Liver (tissue), 3 donors: ENCODE measurements at regions not wholly inside any gene's neighbourhood (a gene's known extent, or its start where the extent isn't known, plus 50 kb on each side); places are given as distances from the start of the nearest gene placed in this dataset.

Source experiments
- HNF4G ChIP-seq: IDR thresholded peaks from 2 replicates; pipeline ENCODE4 v1.6.1; 2016; ENCODE audit warnings: antibody characterized with exemption
- RAD21 ChIP-seq, 2 donors: IDR thresholded peaks; 2 replicates each; pipeline ENCODE4 v1.6.1; 2016; ENCODE audit warnings: antibody characterized with exemption in 2 of 2, mild to moderate bottlenecking in 2 of 2
- RXRA ChIP-seq, 2 donors: IDR thresholded peaks; 2 replicates each; pipeline ENCODE4 v1.6.1; 2017 to 2018; ENCODE audit warnings: antibody characterized with exemption in 2 of 2, mild to moderate bottlenecking in 1 of 2
- TAF1 ChIP-seq: conservative IDR thresholded peaks from 2 replicates; pipeline ENCODE4 v1.6.1; 2016; ENCODE audit warnings: antibody characterized with exemption, mild to moderate bottlenecking
- TF ChIP-seq, protein P1 (sequence below): fragments of 150-350 bp; IDR thresholded peaks from 2 replicates; pipeline ENCODE4 v1.5.1; 2017; ENCODE audit warnings: improper control_type of control experiment, low read depth, low read length; ENCODE audit not compliant: missing input control
- TF ChIP-seq, protein P2 (sequence below): IDR thresholded peaks from 2 replicates; pipeline ENCODE4 v1.6.1; 2016; ENCODE audit warnings: antibody characterized with exemption
- TF ChIP-seq, protein P3 (sequence below): IDR thresholded peaks from 2 replicates; pipeline ENCODE4 v1.6.1; 2016; ENCODE audit warnings: antibody characterized with exemption
- TF ChIP-seq, protein P4 (sequence below): IDR thresholded peaks from 2 replicates; pipeline ENCODE4 v1.6.1; 2016; ENCODE audit warnings: antibody characterized with exemption, mild to moderate bottlenecking
- TF ChIP-seq, protein P5 (sequence below): IDR thresholded peaks from 2 replicates; pipeline ENCODE4 v1.6.1; 2016; ENCODE audit warnings: antibody characterized with exemption
- donor health status: healthy.
- donor health status: healthy.

DNA sequence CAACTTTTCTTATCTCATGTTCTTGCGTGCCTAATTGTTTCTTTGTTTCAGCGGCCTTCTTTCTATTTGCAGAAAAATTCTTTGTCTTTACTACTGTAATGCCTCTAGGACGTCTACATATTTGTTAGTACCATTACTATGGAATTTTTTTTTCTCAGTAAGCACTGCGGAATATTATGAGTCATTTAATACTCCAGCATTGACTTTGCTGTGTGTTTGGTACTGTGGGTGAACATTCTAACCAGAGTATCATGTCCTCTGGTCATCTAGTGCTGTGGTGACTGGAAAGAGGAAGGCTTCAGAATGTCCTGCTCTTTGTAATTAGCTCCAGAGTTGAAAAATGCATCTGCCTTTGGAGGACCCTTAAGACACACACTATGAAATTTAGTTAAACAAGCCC, 58.5 kb upstream of the FERD3L start:
- no peak for TF ChIP-seq TAF1
- TF ChIP-seq, protein P1, sequence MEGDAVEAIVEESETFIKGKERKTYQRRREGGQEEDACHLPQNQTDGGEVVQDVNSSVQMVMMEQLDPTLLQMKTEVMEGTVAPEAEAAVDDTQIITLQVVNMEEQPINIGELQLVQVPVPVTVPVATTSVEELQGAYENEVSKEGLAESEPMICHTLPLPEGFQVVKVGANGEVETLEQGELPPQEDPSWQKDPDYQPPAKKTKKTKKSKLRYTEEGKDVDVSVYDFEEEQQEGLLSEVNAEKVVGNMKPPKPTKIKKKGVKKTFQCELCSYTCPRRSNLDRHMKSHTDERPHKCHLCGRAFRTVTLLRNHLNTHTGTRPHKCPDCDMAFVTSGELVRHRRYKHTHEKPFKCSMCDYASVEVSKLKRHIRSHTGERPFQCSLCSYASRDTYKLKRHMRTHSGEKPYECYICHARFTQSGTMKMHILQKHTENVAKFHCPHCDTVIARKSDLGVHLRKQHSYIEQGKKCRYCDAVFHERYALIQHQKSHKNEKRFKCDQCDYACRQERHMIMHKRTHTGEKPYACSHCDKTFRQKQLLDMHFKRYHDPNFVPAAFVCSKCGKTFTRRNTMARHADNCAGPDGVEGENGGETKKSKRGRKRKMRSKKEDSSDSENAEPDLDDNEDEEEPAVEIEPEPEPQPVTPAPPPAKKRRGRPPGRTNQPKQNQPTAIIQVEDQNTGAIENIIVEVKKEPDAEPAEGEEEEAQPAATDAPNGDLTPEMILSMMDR, result no peak
- TF ChIP-seq, protein P2, sequence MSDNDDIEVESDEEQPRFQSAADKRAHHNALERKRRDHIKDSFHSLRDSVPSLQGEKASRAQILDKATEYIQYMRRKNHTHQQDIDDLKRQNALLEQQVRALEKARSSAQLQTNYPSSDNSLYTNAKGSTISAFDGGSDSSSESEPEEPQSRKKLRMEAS, result no peak
- TF ChIP-seq, protein P3, sequence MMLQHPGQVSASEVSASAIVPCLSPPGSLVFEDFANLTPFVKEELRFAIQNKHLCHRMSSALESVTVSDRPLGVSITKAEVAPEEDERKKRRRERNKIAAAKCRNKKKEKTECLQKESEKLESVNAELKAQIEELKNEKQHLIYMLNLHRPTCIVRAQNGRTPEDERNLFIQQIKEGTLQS, result no peak
- TF ChIP-seq, protein P4, sequence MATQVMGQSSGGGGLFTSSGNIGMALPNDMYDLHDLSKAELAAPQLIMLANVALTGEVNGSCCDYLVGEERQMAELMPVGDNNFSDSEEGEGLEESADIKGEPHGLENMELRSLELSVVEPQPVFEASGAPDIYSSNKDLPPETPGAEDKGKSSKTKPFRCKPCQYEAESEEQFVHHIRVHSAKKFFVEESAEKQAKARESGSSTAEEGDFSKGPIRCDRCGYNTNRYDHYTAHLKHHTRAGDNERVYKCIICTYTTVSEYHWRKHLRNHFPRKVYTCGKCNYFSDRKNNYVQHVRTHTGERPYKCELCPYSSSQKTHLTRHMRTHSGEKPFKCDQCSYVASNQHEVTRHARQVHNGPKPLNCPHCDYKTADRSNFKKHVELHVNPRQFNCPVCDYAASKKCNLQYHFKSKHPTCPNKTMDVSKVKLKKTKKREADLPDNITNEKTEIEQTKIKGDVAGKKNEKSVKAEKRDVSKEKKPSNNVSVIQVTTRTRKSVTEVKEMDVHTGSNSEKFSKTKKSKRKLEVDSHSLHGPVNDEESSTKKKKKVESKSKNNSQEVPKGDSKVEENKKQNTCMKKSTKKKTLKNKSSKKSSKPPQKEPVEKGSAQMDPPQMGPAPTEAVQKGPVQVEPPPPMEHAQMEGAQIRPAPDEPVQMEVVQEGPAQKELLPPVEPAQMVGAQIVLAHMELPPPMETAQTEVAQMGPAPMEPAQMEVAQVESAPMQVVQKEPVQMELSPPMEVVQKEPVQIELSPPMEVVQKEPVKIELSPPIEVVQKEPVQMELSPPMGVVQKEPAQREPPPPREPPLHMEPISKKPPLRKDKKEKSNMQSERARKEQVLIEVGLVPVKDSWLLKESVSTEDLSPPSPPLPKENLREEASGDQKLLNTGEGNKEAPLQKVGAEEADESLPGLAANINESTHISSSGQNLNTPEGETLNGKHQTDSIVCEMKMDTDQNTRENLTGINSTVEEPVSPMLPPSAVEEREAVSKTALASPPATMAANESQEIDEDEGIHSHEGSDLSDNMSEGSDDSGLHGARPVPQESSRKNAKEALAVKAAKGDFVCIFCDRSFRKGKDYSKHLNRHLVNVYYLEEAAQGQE, result no peak
- no peak for TF ChIP-seq RAD21 (IDR thresholded peaks at IDR 0.05)
- TF ChIP-seq, protein P5, sequence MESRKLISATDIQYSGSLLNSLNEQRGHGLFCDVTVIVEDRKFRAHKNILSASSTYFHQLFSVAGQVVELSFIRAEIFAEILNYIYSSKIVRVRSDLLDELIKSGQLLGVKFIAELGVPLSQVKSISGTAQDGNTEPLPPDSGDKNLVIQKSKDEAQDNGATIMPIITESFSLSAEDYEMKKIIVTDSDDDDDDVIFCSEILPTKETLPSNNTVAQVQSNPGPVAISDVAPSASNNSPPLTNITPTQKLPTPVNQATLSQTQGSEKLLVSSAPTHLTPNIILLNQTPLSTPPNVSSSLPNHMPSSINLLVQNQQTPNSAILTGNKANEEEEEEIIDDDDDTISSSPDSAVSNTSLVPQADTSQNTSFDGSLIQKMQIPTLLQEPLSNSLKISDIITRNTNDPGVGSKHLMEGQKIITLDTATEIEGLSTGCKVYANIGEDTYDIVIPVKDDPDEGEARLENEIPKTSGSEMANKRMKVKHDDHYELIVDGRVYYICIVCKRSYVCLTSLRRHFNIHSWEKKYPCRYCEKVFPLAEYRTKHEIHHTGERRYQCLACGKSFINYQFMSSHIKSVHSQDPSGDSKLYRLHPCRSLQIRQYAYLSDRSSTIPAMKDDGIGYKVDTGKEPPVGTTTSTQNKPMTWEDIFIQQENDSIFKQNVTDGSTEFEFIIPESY, result no peak
- no peak for TF ChIP-seq HNF4G
- TF ChIP-seq RXRA (IDR thresholded peaks at IDR 0.05), result no peak
